ENCODE measurements at regions not wholly inside any gene's neighbourhood (a gene's known extent, or its start where the extent isn't known, plus 50 kb on each side); places are given as distances from the start of the nearest gene placed in this dataset.

DNA sequence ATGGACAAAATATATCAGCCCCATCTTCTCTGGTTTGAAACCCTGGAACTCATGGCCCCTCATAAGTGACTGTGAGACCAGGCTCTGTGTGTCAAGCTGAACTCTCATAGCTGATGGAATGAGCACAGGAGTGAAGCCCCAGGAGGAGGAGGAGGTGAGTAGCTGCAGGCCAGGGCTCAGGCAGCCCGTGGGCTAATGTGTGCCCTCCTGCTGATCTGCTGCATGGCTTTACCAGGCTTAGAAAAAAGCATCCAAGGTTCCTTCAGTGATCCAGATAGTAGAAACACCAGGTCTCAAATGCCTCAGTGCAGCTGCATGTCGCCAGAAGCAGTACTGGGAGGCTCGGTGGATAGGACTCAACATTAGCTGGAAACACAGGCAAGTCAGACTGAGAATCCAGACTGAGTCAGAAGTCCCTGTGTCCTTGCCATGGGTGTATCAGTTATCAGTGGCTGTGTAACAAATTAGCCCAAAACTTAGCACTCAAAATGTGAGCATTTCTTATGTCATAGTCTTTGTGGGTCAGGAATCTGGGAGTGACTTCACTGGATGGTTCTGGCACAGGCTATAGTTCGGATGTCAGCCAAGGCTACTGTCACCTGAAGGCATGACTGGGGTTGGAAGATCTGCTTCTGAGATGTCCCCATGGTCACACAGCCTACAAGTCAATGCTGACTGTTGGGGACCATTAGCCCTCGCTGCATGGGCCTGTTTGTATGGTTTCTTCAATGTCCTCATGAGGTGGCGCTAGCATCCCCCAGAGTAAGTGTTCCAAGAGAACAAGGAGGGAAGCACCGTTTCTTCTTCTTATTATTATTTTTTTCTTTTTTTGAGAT lies 255.4 kb upstream of the IRF2BP2 start:
- Histone ChIP-seq H3K9me2 (ENCODE audit: insufficient read depth, low read length) (no peaks in the 10 kb centered on the region), H2AFZ (ENCODE audit: low read depth, low read length) (no peak overlapping the region), H3K36me3 (ENCODE audit: insufficient read depth, low read length) (no peaks in the 10 kb centered on the region), H3K9me3 (ENCODE audit: low read length) (no peaks in the 10 kb centered on the region), H3K4me3 (ENCODE audit: low read length) (no peak overlapping the region), H3K27me3 (ENCODE audit: insufficient read depth, low read depth, low read length) (no peaks in the 10 kb centered on the region), H3K4me2 (ENCODE audit: low read length) (no peak overlapping the region), H3K9ac (ENCODE audit: low read length) (no peak overlapping the region), H4K20me1 (ENCODE audit: insufficient read depth) (no peaks in the 10 kb centered on the region), H3K27ac (ENCODE audit: low read length) (no peak overlapping the region), H3K79me2 (replicated peaks; ENCODE audit: insufficient read depth, low read length) (no peaks in the 10 kb centered on the region), H3F3A (ENCODE audit: insufficient read depth, low read length, poor library complexity, severe bottlenecking) (no peaks in the 10 kb centered on the region)
- TF ChIP-seq EZH2 (IDR thresholded peaks at IDR 0.05; ENCODE audit: borderline replicate concordance, insufficient read depth, low read length, poor library complexity, severe bottlenecking): no peak
- TF ChIP-seq EP300 (conservative IDR thresholded peaks at IDR 0.05; ENCODE audit: poor library complexity, severe bottlenecking): no peak
- TF ChIP-seq SMC3 (conservative IDR thresholded peaks at IDR 0.05; ENCODE audit: poor library complexity): no peak
- TF ChIP-seq POLR2AphosphoS5 (IDR thresholded peaks at IDR 0.05): no peak
- TF ChIP-seq RAD21 (conservative IDR thresholded peaks at IDR 0.05): no peak
- TF ChIP-seq TAF1 (IDR thresholded peaks at IDR 0.05; ENCODE audit: low read depth): no peak
- TF ChIP-seq, protein P1, sequence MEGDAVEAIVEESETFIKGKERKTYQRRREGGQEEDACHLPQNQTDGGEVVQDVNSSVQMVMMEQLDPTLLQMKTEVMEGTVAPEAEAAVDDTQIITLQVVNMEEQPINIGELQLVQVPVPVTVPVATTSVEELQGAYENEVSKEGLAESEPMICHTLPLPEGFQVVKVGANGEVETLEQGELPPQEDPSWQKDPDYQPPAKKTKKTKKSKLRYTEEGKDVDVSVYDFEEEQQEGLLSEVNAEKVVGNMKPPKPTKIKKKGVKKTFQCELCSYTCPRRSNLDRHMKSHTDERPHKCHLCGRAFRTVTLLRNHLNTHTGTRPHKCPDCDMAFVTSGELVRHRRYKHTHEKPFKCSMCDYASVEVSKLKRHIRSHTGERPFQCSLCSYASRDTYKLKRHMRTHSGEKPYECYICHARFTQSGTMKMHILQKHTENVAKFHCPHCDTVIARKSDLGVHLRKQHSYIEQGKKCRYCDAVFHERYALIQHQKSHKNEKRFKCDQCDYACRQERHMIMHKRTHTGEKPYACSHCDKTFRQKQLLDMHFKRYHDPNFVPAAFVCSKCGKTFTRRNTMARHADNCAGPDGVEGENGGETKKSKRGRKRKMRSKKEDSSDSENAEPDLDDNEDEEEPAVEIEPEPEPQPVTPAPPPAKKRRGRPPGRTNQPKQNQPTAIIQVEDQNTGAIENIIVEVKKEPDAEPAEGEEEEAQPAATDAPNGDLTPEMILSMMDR (IDR thresholded peaks at IDR 0.05; ENCODE audit: poor library complexity, severe bottlenecking): no peak

- no peak overlapping the region for H3K27ac ChIP-seq (ENCODE audit: low read length)
- no peaks in the 10 kb centered on the region for H3K79me2 ChIP-seq (replicated peaks; ENCODE audit: insufficient read depth, low read length)
- no peak overlapping the region for H3K4me3 ChIP-seq (ENCODE audit: low read length)
- H3K4me2 ChIP-seq (ENCODE audit: low read length): no peak overlapping the region
- H3K9me2 ChIP-seq (ENCODE audit: insufficient read depth, low read length): no peaks in the 10 kb centered on the region
- no peaks in the 10 kb centered on the region for H3K27me3 ChIP-seq (ENCODE audit: insufficient read depth, low read depth, low read length)
- H3K9me3 ChIP-seq (ENCODE audit: low read length): no peaks in the 10 kb centered on the region
- TF ChIP-seq EP300 (conservative IDR thresholded peaks at IDR 0.05; ENCODE audit: poor library complexity, severe bottlenecking) (no peak), SMC3 (conservative IDR thresholded peaks at IDR 0.05; ENCODE audit: poor library complexity) (no peak), TAF1 (IDR thresholded peaks at IDR 0.05; ENCODE audit: low read depth) (no peak), MXI1 (conservative IDR thresholded peaks at IDR 0.05; ENCODE audit: poor library complexity, severe bottlenecking) (no peak), EZH2 (IDR thresholded peaks at IDR 0.05; ENCODE audit: borderline replicate concordance, insufficient read depth, low read length, poor library complexity, severe bottlenecking) (no peak), POLR2AphosphoS5 (IDR thresholded peaks at IDR 0.05) (no peak), REST (IDR thresholded peaks at IDR 0.05; ENCODE audit: borderline replicate concordance) (no peak), RAD21 (conservative IDR thresholded peaks at IDR 0.05) (no peak)
- TF ChIP-seq, protein P1 (IDR thresholded peaks at IDR 0.05; ENCODE audit: poor library complexity, severe bottlenecking): no peak
- H2AFZ ChIP-seq (ENCODE audit: low read depth, low read length): no peak overlapping the region
- H3F3A ChIP-seq (ENCODE audit: insufficient read depth, low read length, poor library complexity, severe bottlenecking): no peaks in the 10 kb centered on the region
- no peak overlapping the region for H3K9ac ChIP-seq (ENCODE audit: low read length)
- no peaks in the 10 kb centered on the region for H3K36me3 ChIP-seq (ENCODE audit: insufficient read depth, low read length)
- H4K20me1 ChIP-seq (ENCODE audit: insufficient read depth): no peaks in the 10 kb centered on the region
Measured at GRCh38 chr1:234864116-234864515, 254.1 kb upstream of the IRF2BP2 start.

Data from neural cell (in vitro differentiated cells).